ENCODE measurements at regions not wholly inside any gene's neighbourhood (a gene's known extent, or its start where the extent isn't known, plus 50 kb on each side); places are given as distances from the start of the nearest gene placed in this dataset.

DNA sequence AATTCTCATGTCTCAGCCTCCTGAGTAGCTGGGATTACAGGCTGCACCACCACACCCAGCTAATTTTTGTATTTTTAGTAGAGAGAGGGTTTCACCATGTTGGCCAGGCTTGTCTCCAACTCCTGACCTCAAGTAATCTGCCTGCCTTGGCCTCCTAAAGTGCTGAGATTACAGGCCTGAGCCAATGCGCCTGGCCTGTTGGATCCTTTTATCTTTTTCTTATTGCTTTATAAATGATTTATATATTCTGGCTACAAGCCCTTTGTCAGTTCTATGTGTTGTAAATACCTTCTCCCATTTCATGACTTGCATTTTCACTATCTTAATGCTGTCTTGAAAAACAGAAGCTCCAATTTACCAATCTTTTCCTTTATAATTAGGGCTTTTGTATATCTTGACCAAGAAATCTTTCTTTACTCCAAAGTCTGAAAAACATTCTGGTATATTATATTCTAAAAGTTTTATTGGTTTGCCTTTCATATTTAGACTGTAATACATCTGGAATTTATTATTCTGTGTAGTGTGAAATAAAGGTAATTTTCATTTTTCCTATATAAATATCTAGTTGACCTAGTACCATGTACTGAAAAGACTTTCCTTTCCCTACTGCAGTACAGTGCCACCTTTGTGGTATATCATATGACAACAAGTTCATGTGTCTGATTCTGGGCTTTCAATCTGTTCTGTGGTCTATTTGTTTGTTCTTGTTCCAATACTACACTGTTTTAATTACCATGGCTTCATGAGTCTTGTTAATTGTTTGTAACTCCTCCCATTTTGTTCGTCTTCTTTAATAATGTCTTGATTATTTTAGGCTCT is 52.9 kb upstream of the RNU6-1 start:
- DNase-seq (ENCODE audit: low spot score): no peak

DNA sequence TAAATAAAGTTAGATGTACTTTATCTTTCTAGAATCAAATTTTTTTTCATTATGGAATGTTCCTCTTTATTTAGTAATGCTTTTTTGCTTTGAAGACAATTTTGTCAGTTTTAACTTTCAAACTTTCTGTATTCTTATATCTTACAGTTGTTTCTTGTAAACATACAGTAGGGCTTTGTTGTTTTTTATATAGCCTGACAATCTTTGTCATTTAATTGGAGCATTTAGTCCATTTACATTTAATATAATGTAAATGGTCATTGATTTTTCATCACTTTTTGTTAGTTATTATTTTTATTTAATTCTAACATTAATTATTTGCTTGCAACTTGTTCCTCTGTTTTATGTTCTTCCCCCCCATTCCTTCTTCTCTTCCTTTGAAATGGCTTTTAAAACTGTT is 55.4 kb upstream of the RNU6-1 start:
- DNase-seq (ENCODE audit: low spot score): no peak

DNA sequence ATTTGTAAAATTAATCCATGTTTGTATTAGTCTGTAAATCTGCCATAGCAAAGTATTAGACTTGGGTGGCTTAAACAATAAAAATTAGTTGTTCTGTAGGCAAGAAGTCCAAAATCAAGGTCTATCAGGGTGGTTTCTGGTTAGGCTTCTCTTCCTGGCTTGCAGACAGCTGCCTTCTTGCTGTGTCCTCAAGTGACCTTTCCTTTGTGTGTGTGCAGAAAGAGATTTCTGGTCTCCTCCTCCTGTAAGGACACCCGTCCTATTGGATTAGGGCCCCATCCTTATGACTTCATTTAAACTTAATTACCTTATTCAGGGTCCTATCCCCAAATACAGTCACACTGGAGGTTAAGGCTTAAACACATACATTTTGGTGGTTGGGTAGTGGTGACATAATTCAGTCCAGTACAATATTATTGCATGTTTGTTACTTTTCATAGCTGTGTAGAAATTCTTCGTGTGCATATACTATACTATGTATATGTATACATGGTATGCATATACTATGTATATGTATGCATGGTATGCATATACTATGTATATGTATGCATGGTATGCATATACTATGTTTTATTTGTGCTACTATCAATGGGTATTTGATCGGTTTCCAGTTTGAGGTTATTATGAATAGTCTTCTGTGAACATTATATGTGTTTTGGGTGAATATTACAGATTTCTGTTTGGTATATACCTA is 57.9 kb upstream of the RNU6-1 start:
- DNase-seq (ENCODE audit: low spot score): no peak

DNA sequence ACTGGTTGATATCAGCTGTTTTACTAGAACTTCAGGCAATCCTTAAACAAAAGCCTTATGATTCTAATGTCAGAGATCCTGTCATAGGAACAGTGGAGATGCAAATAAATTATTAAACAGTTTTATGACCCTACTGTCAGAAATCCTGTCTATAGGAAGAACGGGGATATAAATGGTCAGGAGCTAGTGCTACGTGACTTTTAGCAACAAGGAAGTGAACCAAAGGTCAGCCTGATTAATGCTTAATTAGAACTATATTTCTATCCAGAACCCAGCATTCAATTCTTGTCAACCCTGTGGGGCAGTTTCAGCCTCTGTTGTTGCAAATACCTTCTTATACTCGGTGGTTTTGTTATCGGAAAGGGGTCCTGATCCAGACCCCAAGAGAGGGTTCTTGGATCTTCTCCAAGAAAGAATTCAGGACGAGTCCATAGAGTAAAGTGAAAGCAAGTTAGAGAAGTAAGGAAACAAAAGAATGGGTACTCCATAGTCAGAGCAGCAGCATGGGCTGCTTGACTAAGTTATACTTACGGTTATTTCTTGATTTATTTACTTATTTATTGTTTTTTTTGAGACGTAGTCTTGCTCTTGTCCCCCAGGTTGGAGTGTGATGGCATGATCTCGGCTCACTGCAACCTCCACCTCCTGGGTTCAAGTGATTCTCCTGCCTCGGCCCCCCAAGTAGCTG is 59.9 kb upstream of the RNU6-1 start:
- no peak for DNase-seq (ENCODE audit: low spot score)

DNA sequence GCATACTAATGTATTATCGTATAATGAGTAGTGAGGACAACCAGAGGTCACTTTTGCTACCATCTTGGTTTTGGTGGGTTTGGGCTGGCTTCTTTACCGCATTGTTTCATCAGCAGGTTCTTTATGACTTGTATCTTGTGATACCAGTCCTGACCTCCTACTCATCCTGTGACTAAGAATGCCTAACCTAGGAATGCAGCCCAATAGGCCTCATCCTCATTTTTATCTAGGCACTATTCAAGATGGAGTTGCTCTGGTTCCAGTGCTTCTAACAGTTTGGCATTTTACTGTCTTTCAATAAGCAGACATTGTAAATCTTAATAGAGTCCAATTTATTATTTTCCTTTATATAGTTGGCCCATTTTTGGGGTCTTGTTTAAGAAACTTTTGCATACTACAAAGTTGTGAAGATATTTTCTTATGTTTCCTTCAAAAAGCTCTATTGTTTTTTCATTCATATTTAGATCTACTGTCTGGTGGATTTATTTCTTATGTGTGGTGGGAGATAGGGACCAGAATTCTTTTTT is 60.8 kb upstream of the RNU6-1 start:
- DNase-seq (ENCODE audit: low spot score): no peak

DNA sequence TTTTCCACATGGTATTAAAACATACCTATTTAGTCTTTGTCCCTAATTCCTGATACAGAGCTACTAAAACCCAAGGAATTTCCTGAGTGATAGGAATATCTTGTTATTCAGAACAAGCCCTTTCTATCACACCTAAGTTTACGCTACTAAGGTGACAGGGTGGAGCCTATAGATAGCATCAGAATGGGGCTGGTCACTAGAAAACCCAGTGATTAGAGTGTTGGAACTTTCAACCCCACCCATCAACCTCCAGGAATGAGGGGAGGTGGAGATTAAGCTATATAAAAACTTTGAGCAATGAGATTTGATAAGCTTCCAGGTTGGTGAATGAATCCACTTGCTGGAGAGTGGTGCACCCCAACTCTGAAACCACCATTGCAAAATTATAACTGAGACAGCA is 62.1 kb upstream of the RNU6-1 start:
- no peak for DNase-seq (ENCODE audit: low spot score)

DNA sequence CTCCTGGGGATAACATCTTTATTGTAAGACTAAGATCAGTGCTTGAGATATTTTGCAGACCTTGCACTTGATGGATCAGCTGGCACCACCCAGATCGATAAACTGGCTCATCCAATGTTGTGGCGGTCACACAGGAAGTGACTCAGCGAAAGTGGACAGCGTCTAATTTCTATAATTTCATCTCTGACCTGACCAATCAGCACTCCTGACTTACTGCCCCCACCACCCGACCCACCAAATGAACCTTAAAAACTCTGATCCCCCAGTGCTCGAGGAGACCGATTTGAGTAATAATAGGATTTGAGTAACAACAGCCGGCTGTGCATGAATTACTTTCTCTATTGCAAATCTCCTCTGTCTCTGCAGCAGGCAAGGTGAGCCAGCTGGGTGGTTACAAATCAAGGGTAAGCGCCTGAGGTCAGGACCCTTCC is 62.7 kb upstream of the RNU6-1 start:
- no peak for DNase-seq (ENCODE audit: low spot score)

DNA sequence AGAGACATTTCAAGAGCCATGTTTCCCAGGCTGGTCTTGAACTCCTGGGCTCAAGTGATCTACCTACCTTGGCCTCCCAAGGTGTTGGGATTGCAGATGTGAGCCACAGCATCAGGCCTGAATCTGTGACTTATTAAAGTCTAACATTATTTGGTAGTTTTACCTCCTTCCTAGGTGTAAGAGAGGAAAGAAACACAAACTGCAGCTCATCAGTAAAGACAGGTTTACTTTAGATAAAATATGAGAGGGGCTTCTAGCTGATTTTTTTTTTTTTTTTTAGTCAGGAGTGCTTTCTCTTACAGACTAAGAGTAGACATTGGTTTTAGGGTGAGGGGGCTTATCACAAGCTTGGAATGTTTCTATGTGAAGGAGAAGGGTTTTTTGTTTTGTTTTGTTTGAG is 63.9 kb upstream of the RNU6-1 start:
- no peak for DNase-seq (ENCODE audit: low spot score)

DNA sequence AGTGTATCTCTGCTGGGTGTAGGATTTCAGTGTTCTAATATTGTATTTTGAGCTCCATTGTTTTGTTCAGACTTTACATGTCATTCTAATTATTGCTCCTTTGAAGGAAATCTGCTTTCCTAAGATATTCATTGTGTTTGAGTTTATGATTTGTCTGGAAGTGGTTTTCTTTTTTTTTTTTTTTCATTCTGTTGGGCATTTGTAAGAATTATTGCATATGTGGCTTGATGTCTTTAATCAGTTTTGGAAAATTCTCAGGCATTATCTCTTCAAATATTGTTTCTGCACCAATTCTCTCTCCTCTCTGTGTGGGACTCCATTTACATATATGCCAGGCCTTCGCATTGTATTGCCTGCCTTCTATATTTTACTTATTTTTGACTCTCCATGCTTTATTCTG is 65.8 kb upstream of the RNU6-1 start:
- no peak for DNase-seq (ENCODE audit: low spot score)

DNA sequence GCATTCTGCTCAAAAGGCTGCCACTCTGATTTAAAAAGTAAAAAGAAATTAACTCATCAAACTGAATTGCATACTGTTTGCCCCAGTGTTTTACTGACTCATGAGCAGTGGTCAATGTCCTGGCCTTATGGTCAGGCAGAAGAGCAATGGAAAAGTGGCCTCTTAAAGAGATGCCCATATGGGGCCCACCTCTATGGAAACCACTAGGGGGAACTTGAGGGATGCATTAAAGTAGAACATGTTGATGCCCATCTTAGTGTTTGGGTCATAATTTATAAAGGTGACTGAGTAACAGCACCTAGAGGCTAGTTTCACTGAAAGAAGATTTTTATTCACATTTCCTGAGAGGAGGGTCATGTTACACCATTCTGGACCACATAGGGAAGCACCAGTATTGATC is 66.5 kb upstream of the RNU6-1 start:
- DNase-seq (ENCODE audit: low spot score): no peak

DNA sequence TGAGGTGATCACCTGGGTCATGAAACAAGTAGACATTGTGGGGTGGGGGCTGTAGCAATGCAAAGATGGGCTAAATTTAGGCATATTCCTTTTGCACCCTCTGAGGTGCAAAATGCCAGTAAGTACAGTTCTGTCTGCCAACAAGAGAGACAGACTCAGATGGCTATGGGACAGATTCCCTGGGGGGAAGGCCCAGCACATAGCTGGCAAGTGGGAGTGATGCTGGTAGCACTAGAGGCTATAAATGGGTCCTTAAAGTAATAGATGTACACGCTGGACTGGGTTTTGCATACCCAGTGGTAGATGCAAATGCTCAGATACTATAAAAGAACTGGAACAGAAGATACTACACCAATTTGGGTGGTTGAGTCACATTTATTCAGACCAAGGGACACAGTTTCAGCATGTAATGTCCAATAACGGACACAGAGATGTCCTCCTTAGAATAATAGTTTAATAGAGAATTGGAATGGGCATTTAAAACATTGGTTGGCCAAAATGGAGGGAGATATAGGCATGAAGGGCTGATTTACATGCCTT is 67.4 kb upstream of the RNU6-1 start:
- DNase-seq (ENCODE audit: low spot score): no peak

DNA sequence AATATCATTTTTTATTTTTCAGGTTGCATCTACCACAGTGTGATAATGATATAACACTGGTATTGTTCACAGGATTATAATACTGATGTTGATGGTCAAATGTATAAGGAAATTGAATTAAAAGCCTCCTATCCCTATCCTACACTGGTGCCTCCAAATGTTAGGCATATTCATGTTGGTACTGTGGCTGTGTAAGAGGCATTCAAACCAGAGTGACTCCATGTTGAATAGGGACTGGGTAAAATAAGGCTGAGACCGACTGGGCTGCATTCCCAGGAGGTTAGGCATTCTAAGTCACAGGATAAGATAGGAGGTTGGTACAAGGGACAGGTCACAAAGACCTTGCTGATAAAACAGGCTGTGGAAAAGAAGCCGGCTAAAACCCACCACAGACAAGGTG is 68.9 kb upstream of the RNU6-1 start:
- DNase-seq (ENCODE audit: low spot score): no peak

DNA sequence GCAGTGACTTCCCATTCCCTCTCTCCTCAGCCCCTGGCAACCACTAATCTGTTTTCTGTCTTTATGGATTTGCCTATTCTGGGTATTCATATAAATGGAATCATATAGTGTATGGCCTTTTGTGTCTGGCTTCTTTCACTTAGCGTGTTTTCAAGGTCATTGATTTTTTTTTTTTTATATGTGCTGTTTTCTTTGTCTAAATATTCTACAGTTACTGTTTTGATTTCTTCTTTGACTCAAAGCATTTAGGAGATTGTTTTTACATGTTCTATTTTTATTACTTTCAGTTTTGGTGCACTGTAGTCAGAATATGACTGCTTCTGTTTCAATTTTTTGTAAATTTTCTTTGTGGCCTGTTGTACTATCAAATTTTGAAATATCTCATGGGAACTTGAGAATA is 71.9 kb upstream of the RNU6-1 start:
- no peak for DNase-seq (ENCODE audit: low spot score)

DNA sequence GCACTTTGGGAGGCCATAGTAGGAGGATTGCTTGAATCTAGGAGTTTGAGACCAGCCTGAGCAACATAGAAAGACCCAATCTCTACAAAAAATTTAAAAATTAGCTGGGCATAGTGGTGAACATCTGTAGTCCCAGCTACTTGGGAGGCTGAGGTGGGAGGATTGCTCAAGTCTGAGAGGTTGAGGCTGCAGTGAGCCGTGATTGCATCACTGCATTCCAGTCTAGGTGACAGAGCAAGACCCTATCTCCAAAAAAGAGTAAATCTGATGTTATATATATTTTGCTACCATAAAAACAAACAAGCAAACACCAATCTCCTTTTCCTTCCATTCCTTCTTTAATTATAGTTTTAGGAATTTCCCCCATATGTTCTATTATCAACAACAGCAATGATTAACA is 74.2 kb upstream of the RNU6-1 start:
- no peak for DNase-seq (ENCODE audit: low spot score)

DNA sequence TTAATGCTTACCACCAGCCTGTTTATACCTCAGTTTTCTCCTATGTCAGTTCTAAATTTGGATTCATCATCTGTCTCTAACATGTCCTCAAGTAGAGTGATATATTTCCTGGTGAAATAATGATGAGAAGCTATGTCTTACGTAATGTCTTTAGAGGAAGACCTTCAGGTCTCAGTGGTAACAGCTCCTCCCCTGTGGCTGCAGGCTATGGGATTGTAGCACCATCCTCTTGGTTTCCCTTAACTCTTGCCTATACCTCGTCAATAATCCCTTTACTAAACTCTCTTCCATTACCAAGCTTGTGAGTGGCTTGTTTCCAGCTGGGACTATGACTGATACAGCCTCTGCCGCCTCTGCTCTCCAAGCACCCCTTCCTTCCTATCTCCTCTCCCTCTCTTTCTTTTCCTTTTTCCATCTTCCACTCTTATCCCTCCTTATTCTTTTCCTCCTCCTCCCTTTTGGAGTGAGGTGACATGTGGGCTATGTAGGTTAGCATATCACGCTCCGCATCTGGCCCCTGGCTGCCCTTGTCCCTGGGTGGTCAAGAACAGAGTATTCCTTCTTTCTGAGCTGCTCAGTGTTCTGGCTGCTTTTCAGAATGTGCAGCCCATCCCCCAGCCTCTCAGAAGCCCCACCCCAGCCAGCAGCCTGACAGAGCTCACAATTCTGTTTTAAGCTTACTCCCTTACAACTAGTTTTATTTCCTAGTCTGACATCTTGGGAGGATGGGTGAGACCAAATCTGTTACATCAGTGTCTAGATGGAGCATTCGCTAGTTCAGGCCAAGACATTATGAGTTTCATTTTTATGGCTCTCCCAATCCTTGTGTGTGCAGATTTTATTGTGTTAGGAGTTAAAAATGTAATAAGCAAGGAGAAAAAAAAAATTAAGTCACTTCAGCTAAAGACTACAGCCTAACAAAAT is 75.0 kb upstream of the RNU6-1 start:
- DNase-seq (ENCODE audit: low spot score): peak; percentile 72

DNA sequence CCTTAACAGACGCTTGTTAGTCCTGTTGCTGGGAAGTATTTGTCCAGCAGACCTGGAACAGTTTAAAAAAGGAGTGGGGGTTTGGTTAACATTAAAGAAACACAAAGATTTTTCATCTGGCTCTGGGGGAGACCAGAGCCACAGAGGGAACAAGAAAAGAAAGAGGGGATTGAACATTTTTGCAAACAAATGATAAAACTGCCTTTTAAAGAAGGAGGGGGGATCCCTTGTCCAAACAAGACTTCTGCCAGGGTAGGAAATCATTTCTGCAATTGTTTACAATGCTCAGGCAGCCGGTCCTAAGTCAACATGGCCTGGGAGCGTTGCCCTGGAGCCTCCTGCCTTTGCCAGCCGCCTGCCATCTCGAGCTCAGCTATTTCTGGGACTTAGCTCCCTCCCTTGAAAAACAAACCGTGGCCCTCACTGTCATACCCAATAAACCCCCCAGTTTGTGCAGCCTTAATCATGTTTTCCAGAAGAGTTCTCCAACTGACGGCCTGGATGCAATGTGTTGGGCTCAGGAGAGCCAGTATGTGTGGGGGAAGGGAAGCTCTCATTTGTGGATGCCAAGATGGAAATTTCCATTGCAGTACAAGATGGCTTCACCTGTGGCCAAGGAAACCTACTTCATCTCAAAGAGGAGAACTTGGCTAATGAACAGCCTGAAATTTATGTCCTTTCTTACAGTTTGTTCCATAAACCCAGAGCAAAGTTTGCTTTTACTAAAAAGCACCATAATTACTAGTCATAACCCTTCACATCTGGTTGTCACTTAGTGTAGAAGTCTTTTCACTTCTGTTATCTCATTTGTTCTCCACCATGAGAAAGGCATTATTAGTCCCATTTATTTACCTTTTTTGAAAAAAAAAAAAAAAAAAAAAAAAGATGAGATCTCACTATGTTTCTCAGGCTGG is 75.9 kb upstream of the RNU6-1 start:
- peak; percentile 67 for DNase-seq (ENCODE audit: low spot score)

DNA sequence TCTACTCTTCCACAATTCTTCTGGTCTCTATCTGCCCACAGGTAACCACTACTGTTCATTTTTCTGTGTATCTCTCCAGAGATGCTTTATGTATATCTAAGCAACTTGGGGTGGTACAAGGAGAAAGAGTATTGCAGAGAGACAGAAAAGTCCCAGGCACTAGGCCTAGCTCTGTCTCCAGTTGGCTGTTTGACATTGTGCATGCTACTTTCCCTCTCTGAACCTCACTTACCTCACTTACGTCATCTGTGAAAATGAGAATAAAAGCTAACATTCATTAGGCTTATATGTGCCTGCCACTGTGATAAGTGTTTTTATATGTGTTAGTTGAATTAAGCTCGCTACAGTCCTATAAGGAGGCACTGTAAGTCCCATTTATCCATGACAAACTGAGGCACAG is 76.7 kb upstream of the RNU6-1 start:
- DNase-seq (ENCODE audit: low spot score): no peak

DNA sequence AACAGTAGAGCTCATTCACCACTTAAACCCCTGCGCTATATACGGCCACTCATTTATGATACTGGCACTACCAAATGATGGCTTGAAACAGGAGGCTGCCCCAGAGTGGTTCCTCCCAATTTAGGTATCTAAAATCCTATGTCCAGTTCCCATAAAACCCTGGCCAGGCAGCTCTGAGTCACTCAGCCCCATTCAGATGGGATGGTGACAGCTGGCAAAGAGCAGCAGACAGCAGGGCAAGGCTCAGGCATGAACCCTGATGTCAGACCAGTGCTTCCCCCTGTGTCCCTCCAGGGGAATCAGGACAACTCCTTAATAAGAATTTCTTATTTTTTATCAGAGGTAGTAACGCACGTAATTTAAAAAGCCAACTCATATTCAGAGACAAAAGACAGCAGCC is 77.2 kb upstream of the RNU6-1 start:
- no peak for DNase-seq (ENCODE audit: low spot score)

DNA sequence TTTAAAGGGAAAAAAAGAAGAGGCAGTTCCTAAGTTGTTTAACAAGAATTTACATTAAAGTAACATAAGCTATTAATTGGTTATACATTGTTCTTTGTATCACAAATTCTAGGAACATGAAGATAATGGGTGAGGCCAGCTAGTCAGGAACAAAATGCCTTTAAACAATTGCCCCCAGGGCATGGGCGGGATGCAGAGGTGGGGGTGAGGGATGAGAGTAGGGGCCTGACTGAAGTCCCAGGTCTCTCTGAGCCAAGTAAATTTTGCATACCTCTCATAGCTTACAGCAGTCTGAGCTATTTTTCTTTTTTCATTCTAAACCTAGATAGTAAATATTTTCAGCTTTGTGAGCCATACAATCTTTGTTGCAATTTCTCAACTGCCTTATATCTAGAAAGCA is 77.8 kb upstream of the RNU6-1 start:
- DNase-seq (ENCODE audit: low spot score): no peak

DNA sequence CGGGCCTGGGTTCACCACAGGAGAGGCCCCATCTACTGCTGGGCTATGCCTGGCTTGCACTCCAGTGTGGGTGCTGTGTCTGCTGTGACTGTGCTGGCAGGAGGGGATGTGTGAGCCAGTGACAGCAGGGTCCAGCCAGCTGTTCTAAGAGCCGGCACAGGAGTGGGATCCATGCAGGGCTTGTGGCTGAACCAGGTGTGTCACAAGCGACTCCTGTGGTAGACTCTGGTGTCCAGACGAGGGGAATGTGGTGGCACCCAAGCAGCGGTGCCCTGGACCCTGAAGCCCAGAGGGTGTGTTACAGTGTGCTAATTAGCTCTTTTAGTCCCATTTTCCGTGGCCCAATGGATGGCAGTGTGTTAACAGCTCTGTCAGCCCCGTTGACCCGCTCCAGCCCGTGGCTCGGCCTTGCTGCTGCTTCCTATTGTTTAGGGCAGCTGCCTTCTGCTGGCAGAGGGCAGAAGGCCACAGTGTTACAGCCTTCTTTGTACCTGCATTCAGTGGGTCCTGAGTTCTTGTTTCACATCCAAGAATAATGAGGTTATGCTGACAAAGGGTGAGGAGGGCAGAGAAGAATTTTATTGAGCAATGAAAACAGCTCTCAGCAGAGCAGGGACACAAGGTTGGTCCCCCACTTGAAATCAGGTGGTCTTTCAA is 78.5 kb upstream of the RNU6-1 start:
- no peak for DNase-seq (ENCODE audit: low spot score)

Data from left forelimb (tissue), 1 donor.